Embryonic facial prominence (tissue), 1 donor: ENCODE measurements at regions not wholly inside any gene's neighbourhood (a gene's known extent, or its start where the extent isn't known, plus 50 kb on each side); places are given as distances from the start of the nearest gene placed in this dataset.
"Not testable (repeated sequence)": the region's sequence is repeated elsewhere in the genome, so short reads cannot be mapped to it uniquely, and the experiment has no call there.

Experiments
- DNase-seq: peaks from one replicate; pipeline ENCODE4 v3.0.0-alpha.2; 2016; ENCODE audit errors: extremely low spot score

DNA sequence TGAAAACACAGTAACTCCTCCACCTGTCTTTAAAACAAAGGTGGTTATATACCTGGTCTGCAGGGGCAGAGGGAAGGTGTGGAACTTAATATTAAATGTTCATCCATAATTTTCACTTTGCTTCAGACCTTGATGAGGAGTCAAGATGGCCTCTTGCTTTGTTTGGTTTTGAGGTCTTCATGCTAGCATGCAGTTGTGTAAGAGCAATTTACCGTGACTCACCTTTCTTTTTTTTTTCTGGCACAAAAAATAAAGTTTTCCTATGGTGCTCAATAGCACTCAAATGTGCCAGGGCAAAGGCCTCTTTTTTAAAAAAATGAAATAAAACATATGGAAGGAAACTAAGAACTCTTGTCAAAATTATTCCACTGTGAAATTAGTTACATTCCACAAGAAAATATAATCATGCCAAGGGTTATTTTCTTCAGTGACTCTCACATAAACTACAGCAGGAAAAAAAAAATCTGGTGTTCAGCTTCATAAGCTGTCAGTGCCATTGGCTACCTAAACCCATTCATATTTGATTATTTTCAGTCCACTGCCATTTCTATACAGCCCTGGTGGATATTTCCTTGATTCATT is 128.2 kb downstream of the SLC7A11 start:
- DNase-seq = no peak

DNA sequence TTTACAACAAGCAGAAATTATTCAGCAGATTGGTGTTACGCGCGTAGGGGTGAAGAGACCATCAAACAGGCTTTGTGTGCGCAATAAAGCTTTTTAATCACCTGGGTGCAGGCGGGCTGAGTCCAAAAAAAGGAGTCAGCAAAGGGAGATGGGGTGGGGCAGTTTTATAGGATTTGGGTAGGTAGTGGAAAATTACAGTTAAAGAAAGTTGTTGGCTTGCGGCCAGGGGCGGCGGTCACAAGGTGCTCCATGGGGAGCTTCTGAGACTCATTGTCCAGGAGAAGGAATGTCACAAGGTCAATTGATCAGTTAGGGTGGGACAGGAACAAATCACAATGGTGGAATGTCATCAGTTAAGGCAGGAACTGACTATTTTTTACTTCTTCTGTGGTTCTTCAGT is 129.3 kb downstream of the SLC7A11 start:
- not testable (repeated sequence) for DNase-seq

DNA sequence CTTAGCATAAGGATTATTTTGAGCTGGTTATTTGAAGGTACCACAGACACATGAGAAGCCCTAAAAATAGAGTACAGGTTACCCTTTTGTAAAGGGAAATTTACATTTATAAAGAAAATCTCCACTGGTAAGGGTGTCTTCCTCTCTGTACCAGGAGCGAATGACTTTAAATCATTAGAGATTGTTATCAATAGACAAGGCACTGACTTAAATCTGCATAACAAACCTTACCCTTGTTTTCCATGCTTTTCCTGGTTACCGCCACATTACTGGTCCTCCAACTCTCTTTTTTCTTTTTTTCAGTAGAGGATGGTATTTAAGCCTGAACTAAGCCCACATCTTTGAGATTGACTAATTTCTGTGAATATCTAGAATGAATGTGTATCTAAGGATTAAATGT is 129.8 kb downstream of the SLC7A11 start:
- DNase-seq = no peak

DNA sequence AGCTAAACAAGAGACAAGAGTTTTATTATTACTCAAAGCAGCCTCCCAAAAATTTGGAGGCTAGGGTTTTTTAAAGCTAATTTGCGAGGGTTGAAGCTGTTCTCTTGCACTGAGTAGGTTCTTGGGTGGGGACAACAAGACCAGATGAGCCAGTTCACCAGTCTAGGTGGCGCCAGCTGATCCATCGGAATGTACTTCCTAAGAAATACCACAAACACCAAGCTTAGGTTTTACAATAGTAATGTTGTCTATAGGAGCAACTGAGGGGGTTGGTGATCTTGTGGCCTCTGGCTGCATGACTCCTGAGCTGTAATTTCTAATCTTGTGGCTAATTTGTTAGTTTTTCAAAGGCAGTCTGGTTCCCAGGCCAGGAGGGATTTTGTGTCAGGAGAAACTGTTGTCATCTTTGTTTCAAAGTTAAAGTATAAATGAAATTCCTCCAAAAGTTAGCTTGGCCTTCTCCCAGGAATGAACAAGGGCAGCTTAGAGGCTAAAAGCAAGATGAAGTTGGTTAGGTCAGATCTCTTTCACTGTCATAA is 130.6 kb downstream of the SLC7A11 start:
- DNase-seq = no peak

DNA sequence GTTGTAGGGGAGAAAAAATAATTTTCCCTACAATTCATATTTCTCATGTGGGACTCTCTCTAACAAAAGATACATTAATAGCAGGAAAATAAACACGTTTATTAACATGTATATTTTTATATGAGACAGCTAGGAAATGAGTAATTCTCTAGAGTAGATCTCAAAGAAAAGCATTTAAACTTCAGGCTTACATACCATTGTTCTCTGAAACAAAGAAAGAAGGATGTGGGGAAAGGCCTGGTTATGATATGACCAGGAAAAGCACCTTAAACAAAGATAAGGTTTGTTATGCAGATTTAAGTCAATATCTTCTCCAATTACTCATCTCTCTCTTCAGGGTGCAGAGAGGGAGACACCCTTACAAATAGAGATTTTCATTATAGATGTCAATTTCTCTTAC is 131.3 kb downstream of the SLC7A11 start:
- DNase-seq = no peak

DNA sequence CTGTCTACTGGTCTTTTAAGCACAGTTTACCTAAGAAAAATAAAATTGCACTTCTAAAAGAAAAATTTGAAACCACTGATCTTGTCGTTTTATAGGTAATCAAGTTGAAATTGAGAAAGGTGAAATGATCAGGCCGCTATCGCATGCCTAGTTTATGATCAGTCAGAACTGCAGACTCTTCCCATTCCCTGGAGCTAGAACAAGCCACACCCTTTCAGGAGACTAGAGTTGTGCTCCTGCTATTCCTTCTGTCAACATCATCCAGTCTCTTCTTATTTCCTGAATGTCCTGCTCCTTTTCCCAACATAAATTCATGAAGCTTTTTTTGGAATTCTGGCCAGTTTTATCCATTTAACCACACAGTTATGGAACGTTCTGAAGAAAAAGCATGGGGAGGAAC is 135.1 kb downstream of the SLC7A11 start:
- no peak for DNase-seq

DNA sequence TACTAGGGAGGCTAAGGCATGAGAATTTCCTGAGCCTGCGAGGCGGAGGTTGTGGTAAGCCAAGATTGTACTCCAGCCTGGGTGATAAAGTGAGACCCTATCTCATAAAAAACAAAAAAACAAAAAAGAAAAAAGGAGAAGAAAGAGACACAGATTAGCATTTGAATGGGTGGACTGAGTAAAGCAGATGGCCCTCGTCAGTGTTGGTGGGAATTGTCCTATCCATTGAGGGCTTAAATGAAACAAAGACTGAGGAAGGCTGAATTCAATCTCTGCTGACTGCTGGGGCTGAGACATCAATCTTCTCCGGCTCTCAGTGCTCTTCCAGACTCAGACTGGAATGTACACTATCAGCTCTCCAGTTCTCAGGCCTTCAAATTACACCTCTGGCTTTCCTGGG is 136.8 kb downstream of the SLC7A11 start:
- no peak for DNase-seq

DNA sequence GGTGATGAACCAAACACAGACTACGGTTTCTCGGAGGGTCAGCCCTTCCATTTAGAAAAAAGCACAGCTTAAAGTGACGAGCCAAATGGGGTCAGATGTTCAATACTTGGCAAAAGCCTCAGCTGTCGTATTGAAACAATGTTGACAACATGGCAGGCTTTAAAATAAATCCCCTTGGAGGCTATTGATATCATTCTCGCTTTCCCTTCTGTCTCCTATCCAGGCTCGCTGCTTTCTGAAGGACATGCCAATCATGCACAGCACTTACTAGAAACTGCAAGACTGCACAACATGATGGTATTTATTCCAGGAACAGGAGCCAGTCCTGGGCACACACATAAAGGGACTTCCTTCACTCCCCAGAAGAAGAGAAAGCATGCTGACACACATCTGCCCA is 137.9 kb downstream of the SLC7A11 start:
- no peak for DNase-seq

DNA sequence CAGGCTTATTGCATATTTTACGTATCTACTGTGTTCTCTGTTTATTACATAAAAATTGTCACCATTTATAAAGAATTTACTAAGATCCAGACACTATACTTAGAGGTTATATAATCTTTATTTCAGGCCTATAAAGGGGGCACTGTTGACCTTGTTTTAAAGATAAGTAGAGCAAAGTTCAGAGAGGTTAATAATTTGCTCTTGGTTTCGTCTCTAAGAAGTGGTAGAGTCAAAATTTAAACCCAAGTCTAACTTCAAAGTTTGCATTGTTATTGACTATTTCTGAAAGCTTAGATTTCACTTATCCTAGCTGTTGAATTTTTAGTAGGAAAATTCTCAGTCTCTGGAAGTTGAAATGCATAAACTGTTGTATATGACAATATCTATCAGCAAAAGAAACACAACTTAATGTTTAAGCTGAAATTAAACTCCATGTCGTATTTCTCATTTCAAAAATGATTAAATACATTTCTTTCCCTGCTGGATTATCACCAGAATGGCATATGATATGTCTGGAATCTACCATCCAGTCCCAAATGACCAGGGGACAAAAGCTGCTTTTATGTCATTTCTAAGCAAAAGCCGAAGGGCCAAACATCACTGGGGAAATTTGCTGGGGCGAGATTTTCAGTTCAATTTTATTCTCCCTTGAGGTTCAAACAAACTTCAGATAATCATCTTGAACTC is 138.4 kb downstream of the SLC7A11 start:
- DNase-seq = no peak

DNA sequence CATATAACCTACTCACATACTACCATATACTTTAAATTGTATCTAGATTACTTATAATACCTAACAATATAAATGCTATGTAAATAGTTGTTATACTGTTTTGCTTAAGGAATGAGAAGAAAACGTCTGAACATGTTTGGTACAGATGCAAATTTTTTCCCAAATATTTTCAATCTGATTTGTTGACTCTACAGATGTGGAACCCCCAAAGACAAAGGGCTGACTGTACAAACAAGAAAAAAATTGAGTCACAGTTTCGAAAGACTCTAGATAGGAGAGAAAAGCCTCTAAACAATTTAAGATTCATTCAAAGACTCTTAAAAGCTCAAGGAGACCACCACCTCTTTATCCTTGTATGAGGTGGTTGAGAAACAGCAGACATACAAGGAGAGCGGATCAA is 142.8 kb downstream of the SLC7A11 start:
- DNase-seq = no peak

DNA sequence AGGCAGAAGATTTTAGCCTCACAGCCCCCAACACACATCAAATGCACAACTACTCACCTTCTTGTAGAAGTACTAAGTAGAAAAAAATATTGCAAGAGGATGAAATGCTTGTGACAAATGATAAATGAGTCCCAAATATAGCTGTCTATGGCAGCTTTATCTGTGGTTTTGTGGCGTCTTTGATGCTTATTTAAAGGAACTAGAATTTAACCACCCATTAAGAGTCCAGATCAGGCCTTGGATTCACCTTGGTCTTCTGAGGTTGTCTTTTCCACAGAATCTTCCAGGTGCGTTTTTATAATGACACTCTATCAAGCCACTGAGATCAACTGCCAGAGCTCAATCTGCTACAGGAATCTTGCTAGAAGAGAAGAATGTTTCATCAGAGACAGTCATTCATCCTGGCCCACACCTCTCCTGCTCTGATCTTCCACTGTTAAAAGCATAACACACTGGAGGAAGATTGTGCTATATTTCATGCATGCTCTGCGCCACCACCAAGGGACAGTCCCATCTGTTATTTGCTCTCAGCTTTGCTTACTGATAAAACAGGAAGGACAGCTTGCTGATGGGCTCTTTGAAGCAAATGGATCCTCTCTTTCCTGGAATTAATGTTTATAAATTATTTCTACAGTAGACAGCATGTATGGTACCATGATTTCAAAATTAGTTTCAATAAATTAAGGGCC is 144.1 kb downstream of the SLC7A11 start:
- no peak for DNase-seq

DNA sequence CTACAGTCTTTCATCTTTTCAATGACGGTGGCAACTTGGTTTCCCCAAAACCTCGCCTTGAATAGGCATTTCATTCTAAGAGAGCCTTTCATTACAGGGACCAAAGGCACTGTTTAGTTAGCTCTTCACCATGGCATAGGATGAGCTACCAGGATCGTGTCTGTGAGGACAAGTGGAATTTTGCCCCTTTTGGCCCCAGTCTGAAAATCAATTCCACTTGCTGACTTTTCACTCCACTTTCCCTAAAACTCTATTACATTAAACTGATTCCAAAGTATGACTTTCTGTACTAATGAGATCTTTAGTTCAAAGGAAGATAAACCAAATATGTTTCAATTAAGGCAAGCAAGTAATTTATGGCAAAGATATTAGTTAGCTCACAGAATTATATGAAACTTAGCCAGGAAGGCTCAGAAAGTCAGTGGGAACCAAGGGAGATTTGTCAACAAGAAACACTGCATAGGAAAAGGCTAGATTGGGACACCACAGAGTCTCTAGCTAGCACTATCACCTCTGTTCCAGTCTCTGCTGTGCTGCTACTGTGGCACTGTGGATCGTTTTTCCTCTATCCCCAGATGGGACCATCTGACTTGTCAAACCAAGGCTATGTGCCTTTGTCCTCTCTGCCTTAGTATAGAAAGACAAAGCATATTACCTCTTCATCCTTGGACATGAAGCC is 145.6 kb downstream of the SLC7A11 start:
- no peak for DNase-seq

DNA sequence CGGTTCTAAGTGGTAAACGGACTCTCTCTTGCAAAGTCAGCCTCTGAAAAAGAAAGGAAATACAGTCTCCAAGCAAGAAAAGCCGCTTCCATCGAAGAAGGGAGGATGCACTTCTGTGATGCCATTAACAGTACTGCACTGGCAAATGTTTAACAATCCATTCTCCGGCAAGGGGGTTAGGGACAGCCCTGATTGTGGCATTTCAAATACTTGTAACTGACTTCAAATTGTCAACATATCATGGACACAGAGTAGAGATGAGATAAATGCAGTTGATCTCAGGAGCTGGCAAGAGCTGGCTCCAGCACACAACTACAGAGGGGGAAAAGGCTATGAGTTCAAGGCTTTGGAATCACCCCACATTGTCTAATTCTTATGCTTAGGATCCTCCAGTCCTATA is 146.8 kb downstream of the SLC7A11 start:
- no peak for DNase-seq

DNA sequence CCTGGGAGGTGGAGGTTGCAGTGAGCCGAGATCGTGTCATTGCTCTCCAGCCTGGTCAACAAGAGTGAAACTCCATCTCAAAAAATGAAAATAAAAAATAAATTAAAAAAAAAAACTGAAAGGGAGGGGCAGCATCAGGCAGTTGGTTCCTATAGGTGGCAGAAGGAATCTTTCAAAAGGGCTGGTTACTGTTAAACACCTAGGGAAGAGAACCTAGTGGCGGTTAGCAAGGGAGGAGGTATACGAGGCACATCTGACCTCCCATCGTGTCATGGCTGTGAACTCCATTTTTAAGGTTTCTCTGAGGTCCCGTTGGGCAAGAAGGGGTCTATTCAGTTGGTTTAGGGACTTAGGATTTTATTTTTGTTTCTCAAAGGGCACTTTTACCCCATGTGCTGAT is 150.1 kb downstream of the SLC7A11 start:
- no peak for DNase-seq

DNA sequence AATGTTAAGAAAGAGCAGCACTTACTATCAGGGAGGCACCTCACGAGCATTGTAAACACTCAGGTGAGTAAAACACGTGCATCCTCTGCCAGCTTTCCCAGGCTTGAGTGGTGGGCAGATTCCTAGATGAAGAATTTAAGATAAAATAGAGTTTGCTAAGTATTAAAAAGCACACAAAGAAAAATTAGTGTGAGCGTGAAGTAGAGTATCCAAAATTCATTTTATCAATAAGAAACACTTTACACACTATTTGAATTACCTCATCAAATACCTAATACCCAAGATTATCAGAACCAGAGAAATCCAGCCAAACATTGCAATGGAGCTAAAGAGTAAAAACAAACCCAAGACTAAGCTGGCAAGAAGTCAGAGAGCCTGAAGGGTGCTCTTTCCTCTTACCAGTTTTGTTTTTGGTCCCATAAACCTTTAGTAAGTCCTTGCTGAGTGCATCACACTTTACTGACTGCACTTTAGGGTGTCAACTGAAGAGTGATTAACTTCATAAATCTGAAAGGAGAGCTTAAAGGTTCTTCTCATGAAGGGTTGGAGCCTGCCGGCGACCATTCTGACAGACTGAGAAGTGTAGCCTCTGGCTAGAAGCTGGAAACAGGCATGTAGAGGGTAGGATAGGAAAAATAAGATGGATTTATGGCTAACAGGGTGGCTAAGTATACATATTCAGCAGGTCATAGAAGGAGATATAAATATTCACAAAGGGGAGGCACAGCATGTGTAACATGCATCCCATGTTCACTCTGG is 151.1 kb downstream of the SLC7A11 start:
- DNase-seq = no peak

DNA sequence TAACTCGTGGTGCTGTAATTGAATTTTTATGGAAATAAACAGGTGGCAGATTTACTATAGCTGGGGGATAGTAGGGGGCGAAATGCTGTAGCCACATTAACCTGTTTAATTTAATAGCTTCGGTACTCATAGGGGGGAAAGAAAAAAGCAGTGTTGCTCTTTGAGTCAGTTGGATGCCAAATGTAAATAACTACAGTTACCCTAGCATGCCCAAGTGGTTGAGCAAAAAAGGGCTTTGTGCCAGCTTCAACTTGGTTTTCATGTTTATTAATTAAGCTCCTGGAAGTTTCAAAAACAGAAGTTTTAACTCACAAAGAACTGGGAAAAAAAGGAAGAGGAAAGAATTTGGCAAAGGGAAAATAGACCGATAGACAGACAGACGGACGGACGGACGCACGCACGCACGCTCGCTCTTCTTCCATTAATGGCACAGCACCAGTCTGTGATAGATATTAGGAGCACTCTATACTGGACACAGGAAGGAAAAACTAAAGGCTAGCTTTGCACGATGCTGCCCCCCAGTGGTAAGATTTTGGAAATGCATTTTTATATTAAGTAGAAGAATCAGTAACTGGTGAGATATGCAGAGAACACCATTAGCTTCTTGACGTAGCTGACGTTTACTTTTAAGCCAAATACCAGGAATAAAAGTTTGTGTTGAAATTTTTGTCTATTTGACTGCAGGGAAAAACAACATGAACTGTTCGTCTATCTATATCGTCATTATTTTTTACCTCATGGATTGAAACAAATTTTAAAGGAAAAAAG is 151.8 kb downstream of the SLC7A11 start:
- peak; percentile 53 for DNase-seq

DNA sequence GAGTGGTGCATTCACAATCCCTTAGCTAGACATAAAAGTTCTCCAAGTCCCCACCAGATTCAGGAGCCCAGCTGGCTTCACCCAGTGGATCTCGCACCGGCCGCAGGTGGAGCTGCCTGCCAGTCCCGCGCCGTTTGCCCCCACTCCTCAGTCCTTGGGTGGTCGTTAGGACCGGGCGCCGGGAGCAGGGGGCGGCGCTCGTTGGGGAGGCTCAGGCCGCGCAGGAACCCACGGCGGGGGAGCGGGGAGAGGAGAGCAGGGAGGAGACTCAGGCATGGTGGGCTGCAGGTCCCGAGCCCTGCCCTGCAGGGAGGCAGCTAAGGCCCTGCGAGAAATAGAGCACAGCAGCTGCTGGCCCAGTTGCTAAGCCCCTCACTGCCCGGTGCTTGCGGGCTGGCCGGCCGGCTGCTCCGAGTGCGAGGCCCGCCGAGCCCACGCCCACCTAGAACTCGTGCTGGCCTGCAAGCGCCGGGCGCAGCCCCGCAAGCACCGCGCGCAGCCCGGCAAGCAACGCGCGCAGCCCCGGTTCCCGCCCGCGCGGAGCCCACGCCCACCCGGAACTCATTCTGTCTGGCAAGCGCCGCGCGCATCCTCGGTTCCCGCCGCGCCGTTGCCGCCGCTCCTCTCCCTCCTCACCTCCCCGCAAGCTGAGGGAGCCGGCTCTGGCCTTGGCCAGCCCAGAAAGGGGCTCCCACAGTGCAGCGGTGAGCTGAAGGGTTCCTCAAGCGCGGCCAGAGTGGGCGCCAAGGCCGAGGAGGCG is 153.5 kb downstream of the SLC7A11 start:
- DNase-seq = no peak

DNA sequence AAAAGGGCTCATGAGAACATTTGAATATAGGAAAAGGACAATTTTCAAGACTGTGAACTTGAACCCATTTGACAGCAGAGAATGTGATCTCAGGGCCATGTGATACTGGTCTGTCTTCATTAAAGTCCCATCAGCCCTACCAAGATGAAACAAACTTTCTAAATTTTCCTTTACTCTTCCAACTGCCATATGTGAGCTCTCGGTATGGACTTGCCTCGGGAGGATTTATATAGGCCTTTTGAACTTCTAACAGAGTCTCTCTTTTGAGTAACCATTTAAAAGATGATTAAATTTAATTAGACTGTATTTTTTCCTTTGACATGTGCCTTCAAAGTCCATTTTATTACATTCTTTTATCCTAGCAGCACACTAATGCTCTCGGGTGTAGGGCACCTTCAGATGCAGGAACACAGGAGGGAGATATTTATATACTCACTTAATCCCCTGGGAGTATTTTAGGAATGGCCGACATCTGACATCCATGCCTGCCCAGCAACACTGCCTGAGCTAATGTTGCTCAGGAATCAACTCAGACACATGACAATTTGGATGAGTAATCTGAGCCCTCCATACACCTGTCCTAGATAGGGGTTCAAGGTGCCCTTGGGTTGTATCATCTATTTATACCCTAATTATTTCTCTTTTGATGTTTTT is 155.0 kb downstream of the SLC7A11 start:
- no peak for DNase-seq

DNA sequence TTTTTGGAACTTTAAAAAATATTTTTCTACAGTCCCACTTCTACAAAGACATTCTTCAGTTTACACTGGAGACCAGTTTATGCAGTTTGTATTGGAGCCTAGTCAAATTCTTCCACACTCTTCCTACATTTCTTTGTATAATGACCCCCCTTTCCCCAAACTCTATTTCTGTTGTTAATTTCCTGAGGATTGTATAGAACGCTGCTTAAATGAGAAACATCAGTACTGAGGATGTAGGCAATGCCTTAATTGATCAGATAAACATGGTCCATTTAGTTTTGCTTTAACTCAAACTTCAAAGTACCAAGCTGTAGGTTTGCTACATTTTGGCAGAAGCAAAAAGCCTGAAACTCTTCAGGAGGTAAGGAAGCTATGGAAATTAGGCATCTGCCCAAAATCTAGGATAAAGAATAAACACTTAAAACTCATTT is 155.5 kb downstream of the SLC7A11 start:
- DNase-seq = peak; percentile 58
